ENCODE measurements at regions not wholly inside any gene's neighbourhood (a gene's known extent, or its start where the extent isn't known, plus 50 kb on each side); places are given as distances from the start of the nearest gene placed in this dataset.

- DNase-seq (ENCODE audit: low spot score in 2 of 2) (no peak), ATAC-seq (no peak)
- H3K4me1 Mint-ChIP-seq, result no peaks in the 10 kb centered on the region
- H3K36me3 Mint-ChIP-seq, result no peaks in the 10 kb centered on the region
- H3K27ac Mint-ChIP-seq, result no peak overlapping the region
- no peak overlapping the region for H3K4me3 Mint-ChIP-seq
- H3K9me3 Mint-ChIP-seq, result peaks cover 3% of the 10 kb centered on the region
Observed at GRCh38 chr15:47824147-47824546, 106.8 kb downstream of the SEMA6D start.

GRCh38 chr15:47829667-47830066 lies 112.4 kb downstream of the SEMA6D start:
- no peak overlapping the region for H3K27ac Mint-ChIP-seq
- no peaks in the 10 kb centered on the region for H3K36me3 Mint-ChIP-seq
- DNase-seq (ENCODE audit: low spot score in 2 of 2) (no peak), ATAC-seq (no peak)
- H3K9me3 Mint-ChIP-seq, result peaks cover 11% of the 10 kb centered on the region
- H3K4me3 Mint-ChIP-seq, result no peak overlapping the region
- no peaks in the 10 kb centered on the region for H3K4me1 Mint-ChIP-seq

- H3K9me3 Mint-ChIP-seq, result peaks cover 11% of the 10 kb centered on the region
- H3K4me1 Mint-ChIP-seq, result no peaks in the 10 kb centered on the region
- DNase-seq (ENCODE audit: low spot score in 2 of 2) (no peak), ATAC-seq (no peak)
- H3K27ac Mint-ChIP-seq, result no peak overlapping the region
- no peaks in the 10 kb centered on the region for H3K36me3 Mint-ChIP-seq
- H3K4me3 Mint-ChIP-seq, result no peak overlapping the region
Observed at GRCh38 chr15:47834093-47834492, 116.8 kb downstream of the SEMA6D start.

GRCh38 chr15:47839233-47839825 lies 122.0 kb downstream of the SEMA6D start:
- Mint-ChIP-seq H3K9me3 (peaks cover 5% of the 10 kb centered on the region), H3K4me3 (no peak overlapping the region), H3K4me1 (no peaks in the 10 kb centered on the region), H3K36me3 (no peaks in the 10 kb centered on the region), H3K27ac (no peak overlapping the region)
- no peak for ATAC-seq
- no peak for DNase-seq (ENCODE audit: low spot score in 2 of 2)

- ATAC-seq (no peak), DNase-seq (ENCODE audit: low spot score in 2 of 2) (no peak)
- Mint-ChIP-seq H3K9me3 (peaks cover 7% of the 10 kb centered on the region), H3K27ac (no peak overlapping the region), H3K4me3 (no peak overlapping the region), H3K4me1 (no peaks in the 10 kb centered on the region), H3K36me3 (no peaks in the 10 kb centered on the region)
Observed at GRCh38 chr15:47843124-47843663, 125.9 kb downstream of the SEMA6D start.

GRCh38 chr15:47844437-47844836 lies 127.1 kb downstream of the SEMA6D start:
- H3K36me3 Mint-ChIP-seq, result no peaks in the 10 kb centered on the region
- H3K4me3 Mint-ChIP-seq, result no peak overlapping the region
- no peaks in the 10 kb centered on the region for H3K4me1 Mint-ChIP-seq
- no peak for ATAC-seq
- DNase-seq (ENCODE audit: low spot score in 2 of 2), result no peak
- H3K27ac Mint-ChIP-seq, result no peak overlapping the region
- H3K9me3 Mint-ChIP-seq, result peaks cover 7% of the 10 kb centered on the region

- no peak for ATAC-seq
- Mint-ChIP-seq H3K4me3 (no peak overlapping the region), H3K9me3 (peaks cover 8% of the 10 kb centered on the region), H3K4me1 (no peaks in the 10 kb centered on the region), H3K36me3 (no peaks in the 10 kb centered on the region), H3K27ac (no peak overlapping the region)
- DNase-seq (ENCODE audit: low spot score in 2 of 2), result no peak
Observed at GRCh38 chr15:47846128-47846868, 129.0 kb downstream of the SEMA6D start.

- Mint-ChIP-seq H3K4me1 (no peaks in the 10 kb centered on the region), H3K27ac (no peak overlapping the region), H3K4me3 (no peak overlapping the region), H3K36me3 (no peaks in the 10 kb centered on the region), H3K9me3 (peaks cover 8% of the 10 kb centered on the region)
- ATAC-seq (no peak), DNase-seq (ENCODE audit: low spot score in 2 of 2) (no peak)
Observed at GRCh38 chr15:47846876-47847275, 129.6 kb downstream of the SEMA6D start.

- no peak overlapping the region for H3K27ac Mint-ChIP-seq
- no peak overlapping the region for H3K4me3 Mint-ChIP-seq
- no peaks in the 10 kb centered on the region for H3K4me1 Mint-ChIP-seq
- peaks cover 1% of the 10 kb centered on the region for H3K9me3 Mint-ChIP-seq
- no peaks in the 10 kb centered on the region for H3K36me3 Mint-ChIP-seq
- DNase-seq (ENCODE audit: low spot score in 2 of 2) (no peak), ATAC-seq (no peak)
Observed at GRCh38 chr15:47856071-47856470, 138.8 kb downstream of the SEMA6D start.

- DNase-seq (ENCODE audit: low spot score in 2 of 2), result no peak
- no peak overlapping the region for H3K27ac Mint-ChIP-seq
- no peak for ATAC-seq
- no peaks in the 10 kb centered on the region for H3K36me3 Mint-ChIP-seq
- H3K4me1 Mint-ChIP-seq, result no peaks in the 10 kb centered on the region
- H3K9me3 Mint-ChIP-seq, result no peaks in the 10 kb centered on the region
- H3K4me3 Mint-ChIP-seq, result no peak overlapping the region
Observed at GRCh38 chr15:47857014-47857775, 139.9 kb downstream of the SEMA6D start.

GRCh38 chr15:47857776-47858167 lies 140.5 kb downstream of the SEMA6D start:
- no peaks in the 10 kb centered on the region for H3K9me3 Mint-ChIP-seq

GRCh38 chr15:47861111-47861903 lies 144.0 kb downstream of the SEMA6D start:
- DNase-seq (ENCODE audit: low spot score in 2 of 2), result no peak
- Mint-ChIP-seq H3K27ac (no peak overlapping the region), H3K4me3 (no peak overlapping the region), H3K4me1 (no peaks in the 10 kb centered on the region), H3K36me3 (no peaks in the 10 kb centered on the region), H3K9me3 (peaks cover 4% of the 10 kb centered on the region)
- ATAC-seq, result no peak

More at GRCh38 chr15:47857776-47858167, 140.5 kb downstream of the SEMA6D start:
- no peak overlapping the region for H3K4me3 Mint-ChIP-seq
- H3K4me1 Mint-ChIP-seq, result no peaks in the 10 kb centered on the region
- H3K27ac Mint-ChIP-seq, result no peak overlapping the region
- ATAC-seq (no peak), DNase-seq (ENCODE audit: low spot score in 2 of 2) (no peak)
- no peaks in the 10 kb centered on the region for H3K36me3 Mint-ChIP-seq

- no peak for ATAC-seq
- H3K9me3 Mint-ChIP-seq, result peaks cover 4% of the 10 kb centered on the region
- no peak overlapping the region for H3K4me3 Mint-ChIP-seq
Observed at GRCh38 chr15:47862402-47862801, 145.1 kb downstream of the SEMA6D start.

GRCh38 chr15:47866446-47866845 lies 149.1 kb downstream of the SEMA6D start:
- no peak overlapping the region for H3K27ac Mint-ChIP-seq
- H3K9me3 Mint-ChIP-seq, result peaks cover 11% of the 10 kb centered on the region
- H3K4me3 Mint-ChIP-seq, result no peak overlapping the region
- DNase-seq (ENCODE audit: low spot score in 2 of 2) (no peak), ATAC-seq (no peak)
- no peaks in the 10 kb centered on the region for H3K4me1 Mint-ChIP-seq
- H3K36me3 Mint-ChIP-seq, result no peaks in the 10 kb centered on the region

More at GRCh38 chr15:47862402-47862801, 145.1 kb downstream of the SEMA6D start:
- Mint-ChIP-seq H3K4me1 (no peaks in the 10 kb centered on the region), H3K36me3 (no peaks in the 10 kb centered on the region), H3K27ac (no peak overlapping the region)
- DNase-seq (ENCODE audit: low spot score in 2 of 2), result no peak

Data from stimulated activated effector memory CD8-positive, alpha-beta T cell treated with anti-CD3 and anti-CD28 coated beads, Interleukin-12 subunit alpha, Interleukin-12 subunit beta, amount 100 ng/mL, for 72 hours (primary cell).